HEK293 (cell line): ENCODE measurements at regions not wholly inside any gene's neighbourhood (a gene's known extent, or its start where the extent isn't known, plus 50 kb on each side); places are given as distances from the start of the nearest gene placed in this dataset.

Experiments used
- REST ChIP-seq: fragments of 450-650 bp; formaldehyde crosslinking; IDR thresholded peaks from 2 replicates; pipeline ENCODE4 v1.5.1; 2016; ENCODE audit warnings: missing biosample characterization, missing genetic modification characterization
- ZNF132 ChIP-seq: fragments of 450-650 bp; formaldehyde crosslinking; IDR thresholded peaks from 2 replicates; pipeline ENCODE4 v1.5.1; 2017; ENCODE audit warnings: missing biosample characterization, missing genetic modification characterization, borderline replicate concordance
- ZNF560 ChIP-seq: fragments of 450-650 bp; formaldehyde crosslinking; IDR thresholded peaks from 2 replicates; pipeline ENCODE4 v1.5.1; 2017; ENCODE audit warnings: missing biosample characterization, missing genetic modification characterization, borderline replicate concordance
- ZNF701 ChIP-seq: fragments of 450-650 bp; formaldehyde crosslinking; IDR thresholded peaks from 2 replicates; pipeline ENCODE4 v1.5.1; 2016; ENCODE audit warnings: missing biosample characterization, missing genetic modification characterization
- ZNF707 ChIP-seq: fragments of 450-650 bp; formaldehyde crosslinking; IDR thresholded peaks from 2 replicates; pipeline ENCODE4 v1.5.1; 2016; ENCODE audit warnings: missing biosample characterization, missing genetic modification characterization

DNA sequence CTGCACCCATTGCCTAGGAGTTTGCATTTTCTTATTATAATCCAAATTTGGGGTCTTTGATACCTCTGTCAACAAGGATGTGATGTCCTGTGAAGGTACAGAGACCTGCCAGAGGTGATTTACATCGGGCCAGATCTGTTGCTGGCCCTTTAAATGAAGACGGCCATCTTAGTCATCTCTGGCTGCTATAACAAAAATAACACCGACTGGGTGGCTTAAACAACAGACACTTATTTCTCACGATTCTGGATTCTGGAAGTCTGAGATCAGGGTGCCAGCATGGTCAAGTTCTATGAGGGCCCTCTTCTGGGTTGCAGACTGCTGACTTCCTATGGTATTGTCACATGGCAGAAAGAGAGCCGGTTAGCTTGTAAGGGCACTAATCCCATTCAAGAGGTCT, 75.7 kb downstream of the F11 start (continued):
- TF ChIP-seq REST (tag by site-specific recombination) (no peak), ZNF701 (tag by site-specific recombination) (no peak), ZNF132 (no peak), ZNF560 (tag by site-specific recombination) (no peak), ZNF707 (tag by site-specific recombination) (no peak)
- TF ChIP-seq, all 188 proteins: peak for 0
